PFSK-1 (cell line): ENCODE measurements at regions not wholly inside any gene's neighbourhood (a gene's known extent, or its start where the extent isn't known, plus 50 kb on each side); places are given as distances from the start of the nearest gene placed in this dataset.

Source experiments
- FOXP2 ChIP-seq: optimal IDR thresholded peaks from 2 replicates; pipeline ENCODE3; 2011; ENCODE audit warnings: borderline replicate concordance, control low read depth, inconsistent platforms; ENCODE audit not compliant: insufficient read depth; ENCODE audit errors: extremely low read length, extremely low read depth
- POLR2AphosphoS5 ChIP-seq: IDR thresholded peaks from 2 replicates; pipeline ENCODE4 v1.6.1; 2012; ENCODE audit warnings: low read depth, mild to moderate bottlenecking, control low read depth, low read length, moderate library complexity
- REST ChIP-seq, 2 experiments: IDR thresholded peaks; 2 replicates each; pipeline versions ENCODE4 v1.6.1 to v1.8.0; 2011 to 2012; ENCODE audit warnings: low read depth in 2 of 2, low read length in 2 of 2, control low read depth in 1 of 2, inconsistent platforms in 1 of 2, mild to moderate bottlenecking in 1 of 2, moderate library complexity in 1 of 2; ENCODE audit not compliant: insufficient read depth in 1 of 2
- SIN3A ChIP-seq: IDR thresholded peaks from 2 replicates; pipeline ENCODE4 v1.6.1; 2012; ENCODE audit warnings: mild to moderate bottlenecking, low read length, moderate library complexity, borderline replicate concordance; ENCODE audit not compliant: insufficient read depth
- TAF1 ChIP-seq: IDR thresholded peaks from 2 replicates; pipeline ENCODE4 v1.6.1; 2012; ENCODE audit warnings: low read length, control low read depth, borderline replicate concordance; ENCODE audit not compliant: insufficient read depth

GRCh38 chr11:13851691-13852090 lies 110.8 kb upstream of the SPON1 start:
- no peak for TF ChIP-seq SIN3A
- no peak for TF ChIP-seq FOXP2
- no peak for TF ChIP-seq REST (IDR thresholded peaks at IDR 0.05; ENCODE audit: insufficient read depth in 1 of 2, low read depth in 2 of 2, low read length in 2 of 2)
- TF ChIP-seq POLR2AphosphoS5, result no peak
- TF ChIP-seq TAF1, result no peak

GRCh38 chr11:13852481-13852880 lies 110.0 kb upstream of the SPON1 start:
- TF ChIP-seq REST (IDR thresholded peaks at IDR 0.05; ENCODE audit: insufficient read depth in 1 of 2, low read depth in 2 of 2, low read length in 2 of 2) (no peak), FOXP2 (no peak), POLR2AphosphoS5 (no peak), TAF1 (no peak), SIN3A (no peak)

GRCh38 chr11:13857828-13858227 lies 104.7 kb upstream of the SPON1 start:
- TF ChIP-seq POLR2AphosphoS5, result no peak
- TF ChIP-seq REST (IDR thresholded peaks at IDR 0.05; ENCODE audit: insufficient read depth in 1 of 2, low read depth in 2 of 2, low read length in 2 of 2), result no peak
- TF ChIP-seq SIN3A, result no peak
- TF ChIP-seq TAF1, result no peak
- TF ChIP-seq FOXP2, result no peak

GRCh38 chr11:13859892-13860291 lies 102.6 kb upstream of the SPON1 start:
- no peak for TF ChIP-seq TAF1
- no peak for TF ChIP-seq FOXP2
- no peak for TF ChIP-seq REST (IDR thresholded peaks at IDR 0.05; ENCODE audit: insufficient read depth in 1 of 2, low read depth in 2 of 2, low read length in 2 of 2)
- TF ChIP-seq POLR2AphosphoS5, result no peak
- TF ChIP-seq SIN3A, result no peak

GRCh38 chr11:13861411-13861810 lies 101.1 kb upstream of the SPON1 start:
- no peak for TF ChIP-seq TAF1
- no peak for TF ChIP-seq REST (IDR thresholded peaks at IDR 0.05; ENCODE audit: insufficient read depth in 1 of 2, low read depth in 2 of 2, low read length in 2 of 2)
- no peak for TF ChIP-seq POLR2AphosphoS5
- no peak for TF ChIP-seq FOXP2
- TF ChIP-seq SIN3A, result no peak
